ENCODE measurements at regions not wholly inside any gene's neighbourhood (a gene's known extent, or its start where the extent isn't known, plus 50 kb on each side); places are given as distances from the start of the nearest gene placed in this dataset.

DNA sequence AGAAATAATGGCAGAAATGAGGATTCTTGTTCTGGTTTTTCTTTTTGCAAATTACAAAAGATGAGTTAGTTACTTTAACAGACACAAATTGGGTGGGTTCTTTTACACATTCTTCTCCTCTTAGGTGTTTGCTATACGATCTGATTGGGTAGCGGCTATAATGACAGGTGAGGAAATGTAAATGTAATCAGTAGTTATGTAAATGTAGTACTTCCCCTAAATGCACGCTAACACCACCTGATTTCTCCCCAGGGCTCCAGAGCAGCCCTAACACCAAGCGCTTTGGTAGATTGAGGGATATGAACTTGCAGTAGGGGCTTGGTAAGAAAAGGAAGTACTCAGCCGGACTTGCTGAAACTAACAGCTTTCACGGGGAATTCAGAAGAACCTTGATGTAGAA is 499.4 kb upstream of the NOX3 start:
- intact Hi-C loops (cut with DNase I) = no loop called here
- Histone ChIP-seq H3K36me3 (no peaks in the 10 kb centered on the region), H3K4me3 (no peak overlapping the region), H3K4me1 (ENCODE audit: insufficient read depth) (no peaks in the 10 kb centered on the region), H3K27ac (no peak overlapping the region), H3K9me3 (no peaks in the 10 kb centered on the region), H3K27me3 (no peaks in the 10 kb centered on the region)
- TF ChIP-seq, protein P1, sequence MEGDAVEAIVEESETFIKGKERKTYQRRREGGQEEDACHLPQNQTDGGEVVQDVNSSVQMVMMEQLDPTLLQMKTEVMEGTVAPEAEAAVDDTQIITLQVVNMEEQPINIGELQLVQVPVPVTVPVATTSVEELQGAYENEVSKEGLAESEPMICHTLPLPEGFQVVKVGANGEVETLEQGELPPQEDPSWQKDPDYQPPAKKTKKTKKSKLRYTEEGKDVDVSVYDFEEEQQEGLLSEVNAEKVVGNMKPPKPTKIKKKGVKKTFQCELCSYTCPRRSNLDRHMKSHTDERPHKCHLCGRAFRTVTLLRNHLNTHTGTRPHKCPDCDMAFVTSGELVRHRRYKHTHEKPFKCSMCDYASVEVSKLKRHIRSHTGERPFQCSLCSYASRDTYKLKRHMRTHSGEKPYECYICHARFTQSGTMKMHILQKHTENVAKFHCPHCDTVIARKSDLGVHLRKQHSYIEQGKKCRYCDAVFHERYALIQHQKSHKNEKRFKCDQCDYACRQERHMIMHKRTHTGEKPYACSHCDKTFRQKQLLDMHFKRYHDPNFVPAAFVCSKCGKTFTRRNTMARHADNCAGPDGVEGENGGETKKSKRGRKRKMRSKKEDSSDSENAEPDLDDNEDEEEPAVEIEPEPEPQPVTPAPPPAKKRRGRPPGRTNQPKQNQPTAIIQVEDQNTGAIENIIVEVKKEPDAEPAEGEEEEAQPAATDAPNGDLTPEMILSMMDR (IDR thresholded peaks at IDR 0.05) = no peak
- no peak for TF ChIP-seq EP300 (IDR thresholded peaks at IDR 0.05)
- TF ChIP-seq POLR2A (IDR thresholded peaks at IDR 0.05) = no peak
- WGBS, 3 donors = 83 to 86% (median 85%) methylated on average over 6 of the region's 6 CpGs
- DNase-seq = no peak

DNA sequence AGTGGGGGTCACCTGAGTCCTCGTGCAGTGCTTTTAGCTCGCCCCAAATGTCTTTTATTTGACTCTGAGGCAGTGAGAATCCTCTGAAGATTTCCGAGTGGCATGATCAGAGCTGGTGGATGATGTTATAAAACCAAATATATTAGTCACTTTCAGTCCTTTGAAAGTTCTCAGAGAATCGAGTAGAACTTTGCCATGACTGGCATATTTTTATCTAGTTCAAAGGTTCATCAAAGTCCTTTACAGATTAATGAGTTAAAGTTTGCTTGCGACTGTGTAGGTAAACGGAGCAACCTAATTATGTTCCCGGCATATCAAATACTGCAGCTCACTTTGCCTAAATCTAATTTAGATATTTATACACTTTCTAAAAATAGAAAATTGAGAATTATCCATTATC is 498.5 kb upstream of the NOX3 start:
- 89 to 93% (median 91%) methylated on average over 7 of the region's 7 CpGs for WGBS, 3 donors

DNA sequence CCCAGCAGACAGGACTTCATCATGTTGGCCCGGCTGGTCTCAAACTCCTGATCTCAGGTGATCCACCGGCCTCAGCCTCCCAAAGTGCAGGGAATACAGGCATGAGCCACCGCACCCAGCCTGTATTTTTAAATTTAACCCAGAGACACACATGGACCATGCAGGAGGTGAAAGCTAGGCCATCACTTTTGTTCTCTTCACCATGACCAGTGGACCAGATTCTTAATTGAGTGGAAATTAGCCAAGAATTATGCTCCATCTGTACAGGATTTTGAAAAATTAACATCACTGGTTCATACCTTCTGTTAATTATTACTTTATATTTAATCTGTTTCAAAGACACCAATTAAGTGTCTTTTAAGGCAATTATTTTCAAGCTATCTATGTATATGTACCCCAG is 493.6 kb upstream of the NOX3 start:
- peaks cover 0 to 5% of the 10 kb centered on the region in 2 donors for H3K9me3 ChIP-seq
- 83 to 98% (median 95%) methylated on average over 3 of the region's 3 CpGs for WGBS, 3 donors
- no peak overlapping the region for H3K4me3 ChIP-seq
- TF ChIP-seq POLR2A (IDR thresholded peaks at IDR 0.05) (no peak), EP300 (IDR thresholded peaks at IDR 0.05) (no peak)
- TF ChIP-seq, protein P1 (IDR thresholded peaks at IDR 0.05) = no peak
- no peaks in the 10 kb centered on the region for H3K4me1 ChIP-seq (ENCODE audit: insufficient read depth)
- no peak for DNase-seq
- H3K27ac ChIP-seq = no peak overlapping the region
- intact Hi-C loops (cut with DNase I) = no loop called here
- H3K27me3 ChIP-seq = no peaks in the 10 kb centered on the region
- H3K36me3 ChIP-seq = no peaks in the 10 kb centered on the region

More for the DNA sequence above, 498.5 kb upstream of the NOX3 start:
- TF ChIP-seq, protein P1 (IDR thresholded peaks at IDR 0.05) = no peak
- TF ChIP-seq EP300 (IDR thresholded peaks at IDR 0.05) (no peak), POLR2A (IDR thresholded peaks at IDR 0.05) (no peak)
- Histone ChIP-seq H3K9me3 (no peaks in the 10 kb centered on the region), H3K27ac (no peak overlapping the region), H3K4me3 (no peak overlapping the region), H3K27me3 (no peaks in the 10 kb centered on the region), H3K36me3 (no peaks in the 10 kb centered on the region), H3K4me1 (ENCODE audit: insufficient read depth) (no peaks in the 10 kb centered on the region)
- DNase-seq = no peak
- intact Hi-C loops (cut with DNase I) = no loop called here

DNA sequence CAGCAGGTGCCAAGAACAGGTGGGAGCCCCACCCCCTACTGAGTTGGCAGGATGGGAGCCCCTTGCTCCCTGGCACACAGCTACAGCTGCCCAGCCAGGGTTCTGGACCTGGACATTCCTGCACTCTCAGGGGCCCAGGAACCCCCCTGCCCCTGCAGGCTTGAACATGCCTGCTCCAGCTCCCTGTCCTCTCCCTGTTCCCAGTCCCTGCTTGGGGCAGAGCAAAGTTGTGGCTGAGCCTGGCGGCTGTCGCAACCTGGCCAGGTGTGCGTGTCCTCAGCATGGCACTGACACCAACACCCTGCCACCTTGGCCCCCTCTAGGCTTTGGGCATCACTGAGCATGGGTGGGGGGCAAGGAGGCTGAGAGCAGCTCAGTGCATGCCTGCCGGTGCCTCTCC is 491.2 kb upstream of the NOX3 start:
- Histone ChIP-seq H3K4me3 (no peak overlapping the region), H3K36me3 (no peaks in the 10 kb centered on the region), H3K4me1 (ENCODE audit: insufficient read depth) (no peaks in the 10 kb centered on the region), H3K27ac (no peak overlapping the region), H3K9me3 (peaks cover 0 to 5% of the 10 kb centered on the region in 2 donors), H3K27me3 (no peaks in the 10 kb centered on the region)
- intact Hi-C loops (cut with DNase I) = no loop called here
- WGBS, 3 donors = 97 to 100% (median 100%) methylated on average over 4 of the region's 4 CpGs
- no peak for DNase-seq
- TF ChIP-seq, protein P1 (IDR thresholded peaks at IDR 0.05) = no peak
- TF ChIP-seq POLR2A (IDR thresholded peaks at IDR 0.05) (no peak), EP300 (IDR thresholded peaks at IDR 0.05) (no peak)

DNA sequence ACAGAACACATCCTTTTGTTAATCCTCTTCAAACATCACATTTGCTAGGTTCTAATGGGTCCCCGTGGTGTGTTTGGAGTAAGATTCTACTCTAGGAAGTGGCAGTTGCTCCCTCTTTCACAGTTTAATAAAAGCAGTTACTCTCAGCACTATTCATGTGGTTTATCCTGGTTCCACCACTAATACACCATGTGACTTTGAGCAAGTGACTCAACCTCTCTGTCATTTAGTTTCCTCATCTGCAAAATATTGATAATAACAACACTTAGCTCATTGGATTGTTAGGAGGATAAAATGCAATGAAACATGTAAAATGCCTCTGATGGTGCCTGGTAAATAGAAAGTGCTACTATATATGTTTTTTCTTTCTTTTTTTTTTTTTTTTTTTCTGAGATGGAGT is 488.0 kb upstream of the NOX3 start:
- H3K36me3 ChIP-seq = no peaks in the 10 kb centered on the region
- H3K4me1 ChIP-seq (ENCODE audit: insufficient read depth) = no peaks in the 10 kb centered on the region
- intact Hi-C loops (cut with DNase I) = no loop called here
- H3K27ac ChIP-seq = no peak overlapping the region
- no peak overlapping the region for H3K4me3 ChIP-seq
- TF ChIP-seq EP300 (IDR thresholded peaks at IDR 0.05) (no peak), POLR2A (IDR thresholded peaks at IDR 0.05) (no peak)
- TF ChIP-seq, protein P1 (IDR thresholded peaks at IDR 0.05) = no peak
- peaks cover 0 to 5% of the 10 kb centered on the region in 2 donors for H3K9me3 ChIP-seq
- no peak for DNase-seq
- H3K27me3 ChIP-seq = no peaks in the 10 kb centered on the region
- WGBS, 3 donors = 80 to 89% (median 83%) methylated on average over 1 of the region's 1 CpG
